Panc1 (cell line): ENCODE measurements at regions not wholly inside any gene's neighbourhood (a gene's known extent, or its start where the extent isn't known, plus 50 kb on each side); places are given as distances from the start of the nearest gene placed in this dataset.

Experiments used
- ATAC-seq: fragments of 200-7000 bp; cut with Tn5 transposase; 2 replicates; pipeline ENCODE4 v1.9.1; 2020; ENCODE audit warnings: mild to moderate bottlenecking, moderate library complexity
- BruUV-seq: library from RNA; stranded (reverse); fragments of 400-500 nt; replicated peaks from 2 replicates; lab custom pipeline; 2021; lab: Mats Ljungman, UMichigan
- CTCF ChIA-PET: fragments of 300-600 bp; sonication (Branson Sonifier 250); formaldehyde crosslinking; loops from one replicate; lab custom pipeline; 2022; ENCODE audit warnings: antibody characterized with exemption; lab: Charles Lee
- POLR2A ChIA-PET: fragments of 300-600 bp; sonication (Branson Sonifier 250); formaldehyde crosslinking; loops from one replicate; lab custom pipeline; 2022; ENCODE audit warnings: antibody characterized with exemption; lab: Charles Lee
- DNase-seq: peaks from one replicate; pipeline ENCODE4 v3.0.0-alpha.2; 2010; ENCODE audit warnings: low read depth, low spot score
- H3K27ac ChIP-seq: 2 replicates; pipeline ENCODE4 v1.5.1; 2011; ENCODE audit warnings: mild to moderate bottlenecking, low read length, inconsistent platforms
- H3K27me3 ChIP-seq: fragments of 200-500 bp; sonication (Bioruptor generic); 2 replicates; pipeline ENCODE4 v1.6.0; 2014; ENCODE audit warnings: low read length, inconsistent platforms; ENCODE audit not compliant: control insufficient read depth, insufficient read depth
- H3K36me3 ChIP-seq: fragments of 200-500 bp; sonication (Bioruptor generic); 2 replicates; pipeline ENCODE4 v1.5.1; 2014; ENCODE audit warnings: inconsistent platforms, mild to moderate bottlenecking, low read length, moderate library complexity; ENCODE audit not compliant: control insufficient read depth, insufficient read depth
- H3K4me1 ChIP-seq: 2 replicates; pipeline ENCODE4 v1.5.1; 2011; ENCODE audit warnings: inconsistent platforms, mild to moderate bottlenecking, low read length, moderate library complexity; ENCODE audit not compliant: control insufficient read depth, insufficient read depth
- H3K4me3 ChIP-seq, 2 experiments: 2 replicates each; pipeline ENCODE4 v1.5.1; 2011 to 2012; ENCODE audit warnings: low read depth in 2 of 2, low read length in 2 of 2, mild to moderate bottlenecking in 2 of 2, inconsistent platforms in 1 of 2, moderate library complexity in 1 of 2
- H3K9me3 ChIP-seq: fragments of 200-500 bp; sonication (Bioruptor generic); 2 replicates; pipeline ENCODE4 v1.5.1; 2014; ENCODE audit warnings: low read depth, mild to moderate bottlenecking, inconsistent platforms, low read length, moderate library complexity; ENCODE audit not compliant: control insufficient read depth, insufficient read depth
- CTCF ChIP-seq: fragments of 450-650 bp; IDR thresholded peaks from 2 replicates; pipeline ENCODE4 v1.5.1; 2017; ENCODE audit warnings: mild to moderate bottlenecking
- POLR2AphosphoS5 ChIP-seq: IDR thresholded peaks from 2 replicates; pipeline ENCODE4 v1.6.1; 2012; ENCODE audit warnings: mild to moderate bottlenecking, low read depth, low read length, moderate library complexity
- REST ChIP-seq, 2 experiments: IDR thresholded peaks; 2 replicates each; pipeline ENCODE4 v1.6.1; 2011 to 2012; ENCODE audit warnings: low read depth in 2 of 2, control low read depth in 1 of 2, low read length in 1 of 2, mild to moderate bottlenecking in 1 of 2, moderate library complexity in 1 of 2; ENCODE audit not compliant: insufficient read depth in 1 of 2
- SIN3A ChIP-seq: IDR thresholded peaks from 2 replicates; pipeline ENCODE4 v1.6.1; 2012; ENCODE audit warnings: low read depth, mild to moderate bottlenecking, low read length, moderate library complexity, borderline replicate concordance; ENCODE audit not compliant: insufficient read depth
- TCF7L2 ChIP-seq: IDR thresholded peaks from 2 replicates; pipeline ENCODE4 v1.6.1; 2011; ENCODE audit warnings: mild to moderate bottlenecking, low read depth, low read length, inconsistent platforms
- in situ Hi-C: cut with HindIII; loops from 2 replicates; pipeline ENCODE4 v1.10.0; 2016; ENCODE audit warnings: low sequenced_read_pairs, low pct_unique_long_range_greater_than_20kb
- intact Hi-C: fragments of 100-400 bp; cut with micrococcal nuclease; formaldehyde crosslinking; loops from one replicate; pipeline ENCODE4 v1.10.0; 2022; ENCODE audit not compliant: unreplicated experiment

GRCh38 chr10:37703833-37704382 lies 153.5 kb downstream of the ZNF248 start:
- no TSS peak for BruUV-seq
- Histone ChIP-seq H3K4me1 (no peaks in the 10 kb centered on the region), H3K27me3 (no peaks in the 10 kb centered on the region), H3K27ac (no peak overlapping the region), H3K36me3 (no peaks in the 10 kb centered on the region), H3K9me3 (no peaks in the 10 kb centered on the region), H3K4me3 (no peak overlapping the region)
- TF ChIP-seq CTCF (no peak), TCF7L2 (no peak), SIN3A (no peak), REST (IDR thresholded peaks at IDR 0.05; ENCODE audit: insufficient read depth in 1 of 2, low read depth in 2 of 2, low read length in 1 of 2) (no peak), POLR2AphosphoS5 (no peak)
- ATAC-seq (no peak), DNase-seq (no peak)
- CTCF ChIA-PET: no interaction called here
- intact Hi-C loops: no loop called here
- in situ Hi-C loops: no loop called here
- POLR2A ChIA-PET: no interaction called here

- Histone ChIP-seq H3K4me3 (no peak overlapping the region), H3K27me3 (no peaks in the 10 kb centered on the region), H3K4me1 (no peaks in the 10 kb centered on the region), H3K9me3 (no peaks in the 10 kb centered on the region), H3K27ac (no peak overlapping the region), H3K36me3 (no peaks in the 10 kb centered on the region)
- TF ChIP-seq SIN3A (no peak), CTCF (no peak), TCF7L2 (no peak), POLR2AphosphoS5 (no peak), REST (IDR thresholded peaks at IDR 0.05; ENCODE audit: insufficient read depth in 1 of 2, low read depth in 2 of 2, low read length in 1 of 2) (no peak)
- intact Hi-C loops: no loop called here
- ChIA-PET CTCF (no interaction called here), POLR2A (no interaction called here)
- ATAC-seq (no peak), DNase-seq (no peak)
- BruUV-seq: no TSS peak
- in situ Hi-C loops: no loop called here
These were observed 154.3 kb downstream of the ZNF248 start for GRCh38 chr10:37703114-37703513.
